ENCODE measurements at regions not wholly inside any gene's neighbourhood (a gene's known extent, or its start where the extent isn't known, plus 50 kb on each side); places are given as distances from the start of the nearest gene placed in this dataset.

DNA sequence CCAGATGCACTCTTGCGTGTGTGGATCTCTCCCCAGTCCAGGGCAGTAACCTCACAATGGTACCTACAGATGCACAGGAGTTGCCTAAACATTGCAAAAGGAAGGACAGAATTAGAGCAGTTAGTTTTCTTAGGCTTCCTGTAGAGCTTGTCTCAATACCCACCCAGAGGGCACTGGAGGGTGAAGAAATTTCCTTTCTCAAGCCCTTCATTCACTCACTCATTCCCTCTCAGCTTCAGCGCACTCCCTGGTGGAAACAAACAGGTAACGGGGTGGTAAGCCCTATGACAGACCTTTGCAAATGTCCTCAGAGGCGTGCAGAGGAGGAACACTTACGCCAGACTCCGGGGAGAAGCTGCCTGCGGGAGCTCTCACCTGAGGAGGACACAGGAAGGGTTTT, 267.4 kb upstream of the HES1 start:
- TF ChIP-seq CTCF (IDR thresholded peaks at IDR 0.05; ENCODE audit: low read depth, low read length, missing input control) (no peak), FOXA1 (IDR thresholded peaks at IDR 0.05) (no peak), SP1 (IDR thresholded peaks at IDR 0.05) (no peak), EGR1 (IDR thresholded peaks at IDR 0.05; ENCODE audit: low read depth in 2 of 2) (no peak), JUND (IDR thresholded peaks at IDR 0.05) (no peak), RAD21 (IDR thresholded peaks at IDR 0.05) (no peak), RXRA (IDR thresholded peaks at IDR 0.05) (no peak)
- TF ChIP-seq, protein P1, sequence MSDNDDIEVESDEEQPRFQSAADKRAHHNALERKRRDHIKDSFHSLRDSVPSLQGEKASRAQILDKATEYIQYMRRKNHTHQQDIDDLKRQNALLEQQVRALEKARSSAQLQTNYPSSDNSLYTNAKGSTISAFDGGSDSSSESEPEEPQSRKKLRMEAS (IDR thresholded peaks at IDR 0.05): no peak
- TF ChIP-seq, protein P2, sequence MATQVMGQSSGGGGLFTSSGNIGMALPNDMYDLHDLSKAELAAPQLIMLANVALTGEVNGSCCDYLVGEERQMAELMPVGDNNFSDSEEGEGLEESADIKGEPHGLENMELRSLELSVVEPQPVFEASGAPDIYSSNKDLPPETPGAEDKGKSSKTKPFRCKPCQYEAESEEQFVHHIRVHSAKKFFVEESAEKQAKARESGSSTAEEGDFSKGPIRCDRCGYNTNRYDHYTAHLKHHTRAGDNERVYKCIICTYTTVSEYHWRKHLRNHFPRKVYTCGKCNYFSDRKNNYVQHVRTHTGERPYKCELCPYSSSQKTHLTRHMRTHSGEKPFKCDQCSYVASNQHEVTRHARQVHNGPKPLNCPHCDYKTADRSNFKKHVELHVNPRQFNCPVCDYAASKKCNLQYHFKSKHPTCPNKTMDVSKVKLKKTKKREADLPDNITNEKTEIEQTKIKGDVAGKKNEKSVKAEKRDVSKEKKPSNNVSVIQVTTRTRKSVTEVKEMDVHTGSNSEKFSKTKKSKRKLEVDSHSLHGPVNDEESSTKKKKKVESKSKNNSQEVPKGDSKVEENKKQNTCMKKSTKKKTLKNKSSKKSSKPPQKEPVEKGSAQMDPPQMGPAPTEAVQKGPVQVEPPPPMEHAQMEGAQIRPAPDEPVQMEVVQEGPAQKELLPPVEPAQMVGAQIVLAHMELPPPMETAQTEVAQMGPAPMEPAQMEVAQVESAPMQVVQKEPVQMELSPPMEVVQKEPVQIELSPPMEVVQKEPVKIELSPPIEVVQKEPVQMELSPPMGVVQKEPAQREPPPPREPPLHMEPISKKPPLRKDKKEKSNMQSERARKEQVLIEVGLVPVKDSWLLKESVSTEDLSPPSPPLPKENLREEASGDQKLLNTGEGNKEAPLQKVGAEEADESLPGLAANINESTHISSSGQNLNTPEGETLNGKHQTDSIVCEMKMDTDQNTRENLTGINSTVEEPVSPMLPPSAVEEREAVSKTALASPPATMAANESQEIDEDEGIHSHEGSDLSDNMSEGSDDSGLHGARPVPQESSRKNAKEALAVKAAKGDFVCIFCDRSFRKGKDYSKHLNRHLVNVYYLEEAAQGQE (IDR thresholded peaks at IDR 0.05): no peak
- TF ChIP-seq, protein P3, sequence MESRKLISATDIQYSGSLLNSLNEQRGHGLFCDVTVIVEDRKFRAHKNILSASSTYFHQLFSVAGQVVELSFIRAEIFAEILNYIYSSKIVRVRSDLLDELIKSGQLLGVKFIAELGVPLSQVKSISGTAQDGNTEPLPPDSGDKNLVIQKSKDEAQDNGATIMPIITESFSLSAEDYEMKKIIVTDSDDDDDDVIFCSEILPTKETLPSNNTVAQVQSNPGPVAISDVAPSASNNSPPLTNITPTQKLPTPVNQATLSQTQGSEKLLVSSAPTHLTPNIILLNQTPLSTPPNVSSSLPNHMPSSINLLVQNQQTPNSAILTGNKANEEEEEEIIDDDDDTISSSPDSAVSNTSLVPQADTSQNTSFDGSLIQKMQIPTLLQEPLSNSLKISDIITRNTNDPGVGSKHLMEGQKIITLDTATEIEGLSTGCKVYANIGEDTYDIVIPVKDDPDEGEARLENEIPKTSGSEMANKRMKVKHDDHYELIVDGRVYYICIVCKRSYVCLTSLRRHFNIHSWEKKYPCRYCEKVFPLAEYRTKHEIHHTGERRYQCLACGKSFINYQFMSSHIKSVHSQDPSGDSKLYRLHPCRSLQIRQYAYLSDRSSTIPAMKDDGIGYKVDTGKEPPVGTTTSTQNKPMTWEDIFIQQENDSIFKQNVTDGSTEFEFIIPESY (IDR thresholded peaks at IDR 0.05): no peak

All from liver (tissue), 3 donors.